ENCODE measurements at regions not wholly inside any gene's neighbourhood (a gene's known extent, or its start where the extent isn't known, plus 50 kb on each side); places are given as distances from the start of the nearest gene placed in this dataset.

GRCh38 chr2:62425684-62426083 is 80.3 kb downstream of the TMEM17 start:
- TF ChIP-seq POLR2A (IDR thresholded peaks at IDR 0.05; ENCODE audit: low read depth, low read length) (no peak), POLR2AphosphoS5 (IDR thresholded peaks at IDR 0.05; ENCODE audit: low read depth, low read length) (no peak)
